ENCODE measurements at regions not wholly inside any gene's neighbourhood (a gene's known extent, or its start where the extent isn't known, plus 50 kb on each side); places are given as distances from the start of the nearest gene placed in this dataset.

DNA sequence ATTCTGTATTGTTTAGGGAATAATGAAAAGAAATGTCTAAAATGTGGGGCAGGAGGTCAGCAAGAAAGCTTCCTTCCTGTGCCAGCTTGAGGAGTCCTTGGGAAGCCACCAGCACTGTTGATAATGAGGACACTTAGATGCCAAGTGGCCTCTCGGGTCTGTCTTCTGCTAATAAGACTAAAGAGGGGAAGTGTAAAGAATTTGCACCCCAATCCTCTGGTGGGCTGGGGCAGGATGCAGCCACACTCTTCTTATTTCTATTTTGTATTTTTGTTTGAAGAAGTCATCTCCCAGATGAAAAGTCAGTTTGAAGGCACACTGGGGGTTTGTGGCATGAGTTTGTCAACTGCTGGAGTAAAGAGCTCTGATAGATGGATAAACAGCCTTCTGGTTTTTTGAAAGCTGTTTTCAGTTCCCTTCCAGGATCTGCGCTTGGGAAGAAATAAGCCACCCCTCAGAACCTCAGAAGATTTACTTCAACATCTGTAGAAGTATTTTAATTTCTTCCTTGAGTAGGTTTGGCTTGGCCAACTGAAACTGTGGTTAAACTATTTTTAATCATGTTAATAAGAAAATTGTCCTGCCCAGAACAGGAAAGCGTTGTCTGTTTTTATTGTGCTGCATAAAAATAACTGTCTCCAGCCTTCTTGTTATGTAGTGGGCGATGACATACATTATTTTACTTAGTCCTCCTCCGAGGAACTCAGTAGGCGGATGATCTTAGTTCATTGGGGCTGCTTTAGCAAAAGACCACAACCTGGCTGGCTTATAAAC, 128.8 kb upstream of the GPR26 start:
- DNase-seq, result no peak

DNA sequence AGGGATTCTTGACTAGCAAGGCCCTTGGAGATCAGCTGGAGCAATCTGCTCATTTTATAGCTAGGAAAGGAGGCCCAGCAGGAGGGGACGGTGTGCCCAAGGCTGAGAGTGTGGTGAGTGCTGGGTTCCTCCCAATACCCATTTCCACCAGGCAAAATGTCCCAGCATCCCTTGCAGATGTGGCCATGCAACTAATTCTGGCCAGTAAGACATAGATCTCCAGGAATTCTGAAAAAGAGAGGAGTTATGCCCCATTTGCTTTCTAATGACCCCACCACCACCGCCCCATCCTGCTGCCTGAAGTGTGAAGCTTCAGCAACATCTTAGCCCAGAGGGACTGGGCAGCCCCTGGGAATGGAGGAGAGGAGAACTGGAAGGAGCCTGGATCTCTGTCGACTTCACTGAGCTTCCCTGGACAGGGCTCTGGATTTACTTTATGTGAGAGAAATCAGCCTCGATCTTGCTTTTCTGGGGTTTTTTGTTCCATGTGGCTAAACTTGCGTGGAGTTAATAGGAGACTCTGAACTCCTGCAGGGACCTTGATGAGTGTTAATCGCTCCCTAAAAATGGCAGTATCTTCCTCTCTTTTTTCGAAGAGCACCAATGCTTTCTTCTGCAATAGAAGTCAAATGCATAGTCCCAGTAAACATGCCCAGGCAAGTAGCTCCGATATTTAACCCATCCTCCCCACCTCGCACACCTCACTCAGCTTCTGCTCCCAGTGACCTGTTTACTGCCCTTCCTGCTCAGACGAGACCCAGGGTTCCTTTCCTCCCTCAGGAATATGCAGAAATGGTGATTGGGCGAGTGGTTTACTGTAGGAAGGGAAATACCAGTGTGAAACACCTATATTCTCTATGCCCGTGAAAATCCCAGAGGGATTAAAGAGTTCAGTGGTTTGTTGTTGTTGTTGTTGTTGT, 127.5 kb upstream of the GPR26 start:
- DNase-seq, result no peak

DNA sequence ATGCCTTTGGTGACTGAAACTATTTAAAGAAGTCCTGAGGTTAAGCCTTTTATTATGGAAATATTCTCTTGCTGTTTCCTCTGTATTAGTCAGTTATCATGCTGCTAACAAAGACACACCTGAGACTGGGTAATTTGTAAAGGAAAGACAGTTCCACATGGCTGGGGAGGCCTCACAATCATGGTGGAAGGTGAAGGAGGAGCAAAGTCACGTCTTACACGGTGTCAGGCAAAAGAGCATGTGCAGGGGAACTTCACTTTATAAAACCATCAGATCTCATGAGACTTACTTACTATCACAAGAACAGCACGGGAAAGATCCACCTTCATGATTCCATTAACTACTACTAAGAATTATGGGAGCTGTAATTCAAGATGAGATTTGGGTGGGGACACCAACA, 121.2 kb upstream of the GPR26 start:
- DNase-seq, result no peak

DNA sequence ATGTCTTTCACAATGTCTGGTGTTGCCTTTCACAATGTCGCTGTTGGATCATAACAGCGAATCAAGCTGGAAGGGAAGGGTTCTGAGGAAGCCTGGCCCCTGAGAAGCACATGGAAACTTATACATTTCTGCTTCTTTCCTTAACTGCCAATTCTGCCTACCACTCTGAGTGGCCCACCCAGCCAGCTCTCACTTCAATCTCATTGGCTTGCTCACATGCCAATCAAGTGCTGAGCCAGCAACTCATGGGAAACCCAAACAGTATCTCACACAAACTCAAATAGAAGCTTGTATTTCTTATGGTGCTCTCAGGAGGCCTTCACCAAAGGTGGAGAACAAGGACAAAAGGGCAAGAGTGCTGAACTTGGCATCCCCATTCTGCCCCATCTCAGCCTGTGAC, 117.4 kb upstream of the GPR26 start:
- no peak for DNase-seq

DNA sequence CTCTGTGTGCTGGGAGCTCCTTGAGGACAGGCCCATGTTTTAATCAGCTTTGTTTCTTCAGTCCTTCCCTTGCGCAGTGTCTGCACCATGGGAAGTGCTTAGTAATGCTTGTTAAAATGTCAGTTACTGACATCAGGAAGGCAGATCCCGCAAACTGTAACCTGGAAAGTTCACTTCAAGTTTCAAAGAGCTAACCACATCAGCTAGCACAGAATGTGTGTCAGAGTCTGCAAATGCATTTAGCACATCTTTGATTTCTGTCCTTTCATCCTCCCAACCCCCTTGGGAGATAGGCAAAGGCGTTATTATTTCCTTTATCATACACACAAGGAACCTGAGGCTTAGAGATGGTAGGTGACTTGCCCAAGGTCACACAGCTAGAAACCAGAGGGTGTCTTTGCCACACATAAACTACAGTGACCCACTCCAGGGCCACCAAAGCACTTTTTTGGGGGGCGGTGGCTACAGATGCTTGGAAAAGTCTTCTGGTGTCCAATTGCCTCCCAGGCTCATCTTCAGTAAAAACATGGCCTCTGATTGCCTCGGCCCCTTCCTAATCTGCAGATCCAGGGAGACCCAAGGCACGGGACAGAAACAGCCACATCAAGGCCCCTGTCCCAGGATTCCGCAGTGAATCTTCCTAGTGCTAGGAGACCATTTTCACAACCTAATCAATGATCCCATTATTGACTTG, 116.2 kb upstream of the GPR26 start:
- DNase-seq, result no peak

DNA sequence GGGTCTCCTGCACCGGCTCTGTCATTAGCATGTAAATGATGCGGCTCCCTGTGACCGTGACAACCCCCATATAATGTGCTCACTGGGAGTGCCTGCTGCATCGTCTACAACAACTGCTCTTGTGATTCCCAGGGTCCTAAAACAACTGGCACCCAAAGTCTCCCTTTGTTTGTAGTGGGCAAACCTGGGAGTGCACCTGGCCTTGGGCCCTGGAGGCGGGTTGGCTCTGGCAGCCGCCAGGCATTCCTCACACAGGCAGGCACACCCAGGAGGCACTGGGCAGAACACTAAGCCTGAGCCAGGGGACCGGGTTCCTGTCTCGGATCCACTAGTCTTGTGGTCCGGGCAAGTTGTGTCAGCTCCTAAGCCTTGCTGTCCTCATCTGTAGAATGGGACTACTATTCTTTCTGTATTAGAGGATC, 115.5 kb upstream of the GPR26 start:
- no peak for DNase-seq

DNA sequence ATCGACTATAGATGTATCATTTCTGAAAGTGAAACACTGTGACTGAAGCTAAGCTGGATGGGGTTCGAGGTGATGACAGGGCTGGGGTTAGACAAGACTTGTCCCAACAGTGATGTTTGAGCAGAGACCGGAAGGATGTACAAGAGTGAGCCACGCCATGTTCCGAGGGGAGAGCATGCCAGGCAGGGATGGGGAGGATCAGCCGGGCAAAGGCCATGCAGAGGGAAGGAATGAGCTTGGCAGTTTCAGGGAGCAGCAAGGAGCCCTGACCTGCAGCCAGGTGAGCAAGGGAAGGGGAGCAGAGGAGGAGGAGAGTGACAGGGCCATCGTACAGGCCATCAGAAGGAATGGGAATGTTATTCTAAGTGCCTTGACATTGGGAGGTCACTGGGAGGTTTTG, 114.9 kb upstream of the GPR26 start:
- DNase-seq, result no peak

DNA sequence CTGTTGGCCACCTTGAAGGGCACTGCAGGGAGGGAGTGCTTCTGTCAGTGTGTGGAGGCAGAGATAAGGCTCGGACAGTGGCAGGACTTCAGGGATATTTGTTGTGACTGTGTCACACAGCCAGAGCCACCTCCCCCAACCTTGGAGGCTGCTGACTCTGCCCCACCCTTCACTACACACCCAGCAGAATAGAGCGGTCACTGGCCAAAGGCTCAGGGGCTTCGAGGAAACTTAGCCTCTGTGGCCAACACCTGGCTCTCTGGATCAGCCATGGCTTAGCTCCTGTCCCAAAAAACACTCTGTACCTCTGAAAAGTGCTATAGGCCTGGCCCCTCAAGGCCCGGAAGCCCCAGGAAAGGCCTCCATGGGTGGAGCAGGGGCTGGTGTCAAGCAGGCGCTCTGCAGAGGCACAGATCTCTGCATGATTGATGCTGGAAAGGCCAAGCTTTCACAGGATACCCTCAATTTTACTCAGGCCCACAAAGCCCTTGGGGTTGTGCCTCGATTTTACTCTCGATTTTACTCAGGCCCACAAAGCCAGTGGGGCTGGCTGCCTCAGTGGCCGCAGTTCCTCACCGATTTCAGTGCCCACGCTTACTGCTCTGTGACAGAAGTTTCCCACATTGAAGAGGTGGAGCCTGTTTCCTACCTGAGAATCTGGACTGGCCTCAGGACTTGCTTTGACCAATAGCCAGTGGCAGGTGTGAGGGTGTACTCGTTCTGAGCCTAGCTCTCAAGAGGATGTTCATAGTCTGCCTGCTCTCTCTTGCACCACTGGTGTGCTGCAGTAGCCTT, 113.2 kb upstream of the GPR26 start:
- DNase-seq, result no peak

DNA sequence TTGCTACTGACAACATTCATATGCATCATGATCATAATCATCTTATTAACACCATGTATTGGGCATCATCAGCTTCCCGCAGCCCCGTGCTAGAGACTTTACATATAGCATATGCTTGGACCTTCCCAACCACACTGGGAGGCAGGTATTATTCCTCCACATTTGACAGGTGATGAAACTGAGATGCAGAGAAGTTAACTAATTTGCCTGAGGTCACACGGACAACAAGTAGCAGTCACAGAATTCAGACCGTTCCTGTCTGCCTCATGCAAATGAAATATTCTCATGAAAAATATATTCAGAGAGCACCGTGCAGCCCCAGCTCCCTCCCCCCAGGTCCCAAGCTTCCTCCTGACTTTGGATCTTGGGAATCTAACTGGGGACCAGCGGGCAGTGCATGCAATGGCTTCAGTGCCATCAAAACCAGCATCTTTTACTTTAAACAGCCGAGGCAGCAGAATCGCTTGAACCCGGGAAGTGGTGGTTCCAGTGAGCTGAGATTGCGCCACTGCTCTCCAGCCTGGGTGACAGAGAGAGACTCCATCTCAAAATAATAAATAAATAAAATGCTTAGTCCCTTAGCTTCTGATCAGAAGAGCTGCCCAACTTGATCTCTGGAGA, 112.2 kb upstream of the GPR26 start:
- no peak for DNase-seq

DNA sequence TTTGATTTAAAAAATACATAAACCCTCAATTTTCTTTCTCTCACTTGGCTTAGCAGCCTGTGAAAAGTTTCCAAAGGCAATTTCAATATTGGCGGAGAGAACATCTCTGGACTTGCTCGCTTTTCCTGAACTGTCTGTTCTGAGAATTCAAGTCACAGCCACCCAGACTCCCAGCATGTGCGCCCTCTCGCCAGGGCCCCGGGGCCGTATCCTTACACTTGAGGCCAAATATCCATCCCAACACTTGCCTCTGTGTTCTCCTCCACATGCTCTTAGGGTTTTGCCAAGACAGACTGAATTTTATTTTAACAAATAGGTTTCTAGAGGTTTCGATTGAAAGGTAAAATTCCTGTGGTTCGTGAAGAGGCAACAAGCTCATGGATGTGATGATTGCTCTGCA, 111.5 kb upstream of the GPR26 start:
- no peak for DNase-seq

DNA sequence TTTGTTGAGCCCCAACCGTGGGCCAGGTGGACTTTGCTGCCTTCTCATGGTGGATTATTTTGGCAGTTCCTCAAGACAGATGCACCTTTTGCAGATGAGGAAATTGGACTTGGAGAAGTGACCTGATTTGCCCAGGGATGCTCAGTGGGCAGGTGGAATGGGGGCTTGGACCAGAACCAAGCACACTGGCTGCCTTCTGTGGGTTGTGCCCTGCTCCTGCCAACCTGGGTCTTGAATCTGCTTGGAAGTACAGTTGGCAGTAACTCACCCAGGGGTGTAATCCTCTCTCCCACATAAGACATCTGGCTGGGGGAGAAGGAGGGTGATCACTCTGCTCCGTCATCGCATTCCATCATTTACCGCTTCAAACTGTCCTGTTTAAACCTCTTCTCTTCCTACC, 110.5 kb upstream of the GPR26 start:
- DNase-seq, result no peak

DNA sequence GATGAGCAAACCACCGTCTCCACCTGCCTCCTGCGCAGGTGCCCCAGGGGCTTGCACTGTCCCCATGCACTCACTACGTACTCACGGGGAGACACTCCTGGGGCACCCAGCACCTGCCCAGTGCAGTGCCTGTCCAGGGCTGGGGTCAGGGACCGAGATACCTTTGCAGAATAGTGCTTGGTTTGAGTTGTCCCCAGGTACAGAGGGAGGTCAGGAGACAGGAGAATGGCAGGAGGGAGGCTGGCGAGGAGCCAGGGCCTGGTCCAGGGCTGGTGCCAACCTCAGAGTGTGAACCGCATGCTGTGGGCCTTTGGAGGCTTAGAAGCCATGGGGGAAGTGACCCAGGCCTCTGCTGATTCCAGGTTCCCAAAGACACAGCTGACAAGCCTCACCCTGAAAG, 110.1 kb upstream of the GPR26 start:
- no peak for DNase-seq

DNA sequence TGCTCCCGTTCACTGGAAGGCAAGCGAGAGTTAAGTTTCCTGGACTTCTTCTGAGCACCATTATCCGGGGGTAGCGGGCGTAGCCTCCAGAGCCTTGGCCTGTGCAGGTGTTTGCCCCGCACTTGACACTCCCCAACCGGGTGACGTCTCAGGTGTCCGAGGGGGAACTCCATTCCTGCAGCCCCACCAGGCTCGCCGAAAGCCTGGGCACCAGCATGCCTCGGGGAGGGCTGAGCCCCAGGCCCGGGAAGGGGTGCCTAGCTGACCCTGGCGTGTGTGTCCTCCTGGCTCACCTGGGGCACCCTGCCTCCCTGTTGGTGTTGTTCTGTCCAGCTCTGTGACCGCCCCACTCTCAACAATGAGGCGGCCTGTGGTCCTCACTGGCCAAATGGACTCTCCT, 109.4 kb upstream of the GPR26 start:
- DNase-seq, result no peak

DNA sequence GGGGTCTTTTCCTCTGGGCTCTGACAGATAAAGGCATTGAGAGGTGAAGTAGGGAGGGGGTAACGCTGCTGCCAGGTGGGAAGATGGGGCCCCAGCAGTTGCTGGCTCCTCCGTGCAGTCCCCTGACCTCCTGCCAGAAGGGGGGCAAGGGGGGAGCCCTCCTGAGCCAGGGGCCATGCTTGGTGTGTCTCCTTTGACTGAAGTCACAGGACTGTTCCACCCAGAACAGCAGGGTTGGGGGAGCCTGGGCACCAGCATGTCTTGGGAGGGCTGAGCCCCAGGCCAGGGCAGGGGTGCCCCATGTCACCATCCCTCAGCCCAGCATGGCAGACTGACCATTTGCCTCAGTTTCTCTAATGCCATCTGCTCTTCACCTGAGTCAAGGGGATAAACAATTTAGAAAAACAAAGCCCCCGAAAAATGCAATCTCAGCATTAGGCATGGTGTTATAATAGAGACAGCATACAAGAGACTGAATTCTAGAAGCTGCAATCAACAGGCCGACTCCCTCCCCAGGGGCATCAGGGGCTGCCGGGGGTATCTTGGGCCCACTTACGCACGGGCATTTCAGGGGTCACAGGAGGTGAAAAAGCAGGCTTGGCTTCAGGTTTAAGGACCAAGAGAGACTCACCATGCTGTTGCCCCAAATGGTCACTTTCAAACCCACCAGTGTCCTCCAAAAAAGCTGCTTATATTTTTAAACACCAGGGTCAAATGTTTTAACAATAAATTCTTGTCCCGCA, 108.6 kb upstream of the GPR26 start:
- no peak for DNase-seq

DNA sequence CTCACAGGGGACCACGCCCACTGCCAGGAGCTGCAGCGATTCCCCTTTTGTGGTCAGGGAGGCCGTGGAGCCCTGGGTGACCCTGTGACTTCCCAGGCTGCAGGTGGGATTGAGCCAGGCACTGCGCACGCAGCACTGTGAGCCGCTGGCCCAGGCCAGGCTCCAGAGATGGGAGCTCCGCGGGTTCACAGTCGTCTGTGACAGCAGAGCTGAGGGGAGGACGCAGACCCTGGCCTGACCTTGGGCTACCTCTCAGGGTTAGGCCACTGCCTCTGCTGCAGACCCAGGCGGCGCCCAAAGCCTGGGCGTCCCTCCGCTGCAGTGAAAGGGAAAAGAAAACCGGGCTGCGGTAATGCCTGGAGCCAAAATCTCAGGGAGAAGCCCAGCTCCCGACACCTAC, 107.5 kb upstream of the GPR26 start:
- no peak for DNase-seq

DNA sequence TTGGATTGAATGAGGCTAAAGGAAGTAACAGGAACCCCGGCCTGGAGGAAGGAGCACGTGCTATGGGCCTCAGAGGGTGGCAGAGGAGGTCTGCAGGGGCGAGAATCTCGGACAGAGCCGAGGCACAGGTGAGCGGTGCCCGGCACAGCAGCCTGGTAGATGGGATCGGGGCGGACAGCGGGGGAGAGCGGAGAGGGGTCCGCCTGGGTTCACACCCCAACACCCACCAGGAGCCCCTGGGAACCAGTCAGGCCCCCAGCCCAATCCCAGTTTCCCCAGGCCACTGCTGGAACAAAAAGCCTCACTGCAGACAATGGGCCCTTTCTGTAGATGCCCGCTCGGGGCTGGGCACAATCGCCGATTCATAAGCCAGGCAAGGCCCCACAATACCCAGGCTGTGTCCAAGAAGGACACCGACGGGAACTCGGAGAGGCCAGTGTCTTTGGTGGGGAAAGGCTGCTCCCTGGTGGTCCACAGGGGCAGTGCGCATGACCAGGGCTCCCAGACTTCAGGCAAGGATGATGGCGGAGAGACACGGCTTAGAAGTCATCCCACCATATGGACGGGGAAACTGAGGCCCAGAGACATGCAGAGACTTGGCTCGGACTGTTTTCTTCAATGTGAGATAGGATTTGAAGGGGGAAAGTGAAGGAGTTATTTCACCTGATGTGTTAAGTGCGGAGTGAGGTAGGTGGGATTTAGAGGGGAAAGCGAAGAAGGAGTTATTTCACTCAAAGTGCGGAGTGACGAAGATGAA, 106.9 kb upstream of the GPR26 start:
- peak; percentile 1 to 15 for DNase-seq

DNA sequence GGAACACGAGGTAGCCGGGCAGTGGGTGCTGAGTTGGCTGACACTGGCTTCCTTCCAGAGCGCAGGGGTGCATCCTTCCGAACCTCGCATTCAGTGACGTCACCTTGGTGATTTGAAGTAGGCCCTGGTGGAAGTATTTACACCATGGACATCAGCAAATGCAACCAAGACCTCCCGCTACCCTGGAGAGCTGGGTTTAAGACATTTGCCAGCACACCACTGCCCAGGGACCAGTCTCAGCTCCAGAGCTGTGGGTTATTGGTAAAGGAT, 106.4 kb upstream of the GPR26 start:
- DNase-seq, result no peak

DNA sequence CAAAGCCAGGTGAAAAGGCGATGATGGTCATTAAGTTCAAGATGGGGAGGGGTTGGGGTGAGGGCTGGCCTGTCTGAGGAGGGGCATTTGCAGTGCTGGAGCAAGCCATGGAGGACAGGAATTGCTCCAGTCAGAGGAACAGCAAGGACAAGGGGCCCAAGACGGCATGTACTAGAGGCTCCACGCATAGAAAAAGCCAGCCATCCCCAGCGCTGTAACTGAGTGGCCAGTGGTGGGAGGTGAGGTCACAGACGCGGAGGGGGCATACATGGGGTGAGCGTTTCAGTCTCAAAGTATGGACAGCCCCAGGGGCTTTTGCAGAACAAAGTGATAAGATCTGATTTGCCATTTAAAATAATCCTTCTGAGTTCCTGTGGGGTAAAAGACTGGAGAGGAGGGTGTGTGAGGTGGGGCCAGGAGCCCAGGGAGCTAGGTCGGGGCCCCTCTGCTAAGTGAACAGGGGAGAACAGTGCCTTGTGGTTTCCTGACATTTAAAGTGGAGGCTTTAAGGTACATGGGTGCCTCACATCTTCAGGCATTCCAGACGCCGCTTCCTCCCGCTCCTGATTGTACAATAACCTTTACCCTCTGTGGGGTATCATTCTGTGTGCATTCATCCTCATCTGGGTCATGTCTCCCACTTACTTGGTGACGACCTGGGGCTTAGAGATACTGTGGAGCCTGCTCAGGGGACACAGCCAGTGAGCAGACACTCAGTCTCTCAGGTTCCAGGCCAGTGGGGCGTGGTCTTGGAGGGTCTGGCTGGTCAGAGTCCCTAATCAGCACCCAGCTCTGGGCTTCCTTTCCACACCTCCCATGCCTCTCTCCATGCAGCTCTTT, 105.6 kb upstream of the GPR26 start:
- no peak for DNase-seq

DNA sequence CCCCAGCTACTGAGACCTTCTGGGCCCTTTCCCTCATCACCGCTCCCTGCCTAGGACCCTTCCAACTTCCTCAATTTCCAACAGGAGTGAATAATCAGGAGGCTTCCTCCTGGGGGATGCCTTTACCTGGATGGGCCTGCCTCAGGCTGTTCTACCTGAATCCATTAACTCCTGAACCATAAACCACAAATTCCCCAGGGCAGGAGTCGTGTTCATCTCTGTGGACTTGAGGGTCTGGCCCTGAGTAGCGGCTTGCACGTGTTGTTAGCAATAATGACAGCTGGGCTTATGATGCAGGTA, 105.1 kb upstream of the GPR26 start:
- DNase-seq, result peak in 1 of 2 experiments; percentile 1

DNA sequence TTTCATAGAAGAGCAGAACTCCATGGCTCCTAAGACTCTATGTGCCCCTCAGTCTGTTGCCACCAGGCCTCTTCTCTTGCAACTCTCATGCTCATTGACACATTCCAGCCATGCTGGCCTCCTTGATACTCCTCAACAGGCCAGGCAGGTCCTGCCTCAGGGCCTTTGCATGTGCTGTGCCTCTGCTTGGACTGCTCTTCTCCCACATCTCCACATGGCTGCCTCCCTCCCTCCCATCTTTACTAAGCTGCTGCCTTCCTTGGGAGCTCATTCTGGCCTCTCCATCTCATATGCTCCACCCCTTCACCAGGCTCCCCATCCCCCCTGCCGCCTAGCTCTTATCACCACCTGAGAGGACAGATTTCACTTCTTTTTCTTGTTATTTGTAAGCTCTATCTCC, 103.8 kb upstream of the GPR26 start:
- no peak for DNase-seq

Measured in NCI-H187 (cell line).